ENCODE measurements at regions not wholly inside any gene's neighbourhood (a gene's known extent, or its start where the extent isn't known, plus 50 kb on each side); places are given as distances from the start of the nearest gene placed in this dataset.

GRCh38 chr2:82109418-82109817 lies 1804.9 kb upstream of the LRRTM1 start:
- no peak for DNase-seq
- TF ChIP-seq CTCF (IDR thresholded peaks at IDR 0.05; ENCODE audit: borderline replicate concordance, extremely low read depth, low read length, poor library complexity, severe bottlenecking), result no peak
- TF ChIP-seq EZH2 (IDR thresholded peaks at IDR 0.05; ENCODE audit: borderline replicate concordance, low read depth, low read length, severe bottlenecking), result no peak

DNA sequence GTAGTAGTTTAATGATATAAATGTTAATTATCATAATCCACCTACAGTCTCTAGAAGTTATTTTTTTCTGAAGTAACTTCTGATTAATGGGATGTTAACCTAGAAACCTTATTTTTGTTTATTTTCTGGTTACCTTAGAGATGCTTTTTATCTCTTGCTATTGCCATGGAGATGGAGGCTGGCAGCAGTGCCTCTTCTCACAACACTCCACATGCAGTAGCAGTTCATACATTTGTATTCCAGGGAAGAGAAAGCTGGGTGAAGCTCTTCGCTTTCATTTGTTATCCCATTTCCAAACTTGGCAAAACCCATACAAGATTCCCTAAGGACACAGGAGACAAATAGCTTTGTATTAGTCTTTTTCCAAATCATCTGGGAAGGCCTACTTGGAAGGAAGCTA lies 1794.1 kb upstream of the LRRTM1 start:
- DNase-seq, result no peak
- no peak for TF ChIP-seq CTCF (IDR thresholded peaks at IDR 0.05; ENCODE audit: borderline replicate concordance, extremely low read depth, low read length, poor library complexity, severe bottlenecking)
- no peak for TF ChIP-seq EZH2 (IDR thresholded peaks at IDR 0.05; ENCODE audit: borderline replicate concordance, low read depth, low read length, severe bottlenecking)

More at GRCh38 chr2:82109418-82109817, 1804.9 kb upstream of the LRRTM1 start:
- no peak overlapping the region for H3K4me3 ChIP-seq (ENCODE audit: low read depth in 1 of 2, low read length in 2 of 2)
- no peaks in the 10 kb centered on the region for H3K36me3 ChIP-seq (ENCODE audit: insufficient read depth, low read length)
- H3K4me2 ChIP-seq (ENCODE audit: insufficient read depth, low read length), result no peak overlapping the region
- ATAC-seq (ENCODE audit: insufficient read depth, low read depth), result no peak
- no peak overlapping the region for H3K27ac ChIP-seq (ENCODE audit: low read length)
- no peaks in the 10 kb centered on the region for H4K20me1 ChIP-seq (ENCODE audit: insufficient read depth, low read length)
- H3K4me1 ChIP-seq (ENCODE audit: insufficient read depth, low read length), result no peaks in the 10 kb centered on the region
- no peaks in the 10 kb centered on the region for H3K9me3 ChIP-seq (ENCODE audit: insufficient read depth, low read length, severe bottlenecking)
- no peak overlapping the region for H2AFZ ChIP-seq (ENCODE audit: low read depth, low read length)
- H3K27me3 ChIP-seq (ENCODE audit: insufficient read depth, low read length, poor library complexity), result no peaks in the 10 kb centered on the region
- no peaks in the 10 kb centered on the region for H3K79me2 ChIP-seq (ENCODE audit: insufficient read depth, low read length)
- H3K9ac ChIP-seq (ENCODE audit: low read depth, low read length), result no peak overlapping the region

DNA sequence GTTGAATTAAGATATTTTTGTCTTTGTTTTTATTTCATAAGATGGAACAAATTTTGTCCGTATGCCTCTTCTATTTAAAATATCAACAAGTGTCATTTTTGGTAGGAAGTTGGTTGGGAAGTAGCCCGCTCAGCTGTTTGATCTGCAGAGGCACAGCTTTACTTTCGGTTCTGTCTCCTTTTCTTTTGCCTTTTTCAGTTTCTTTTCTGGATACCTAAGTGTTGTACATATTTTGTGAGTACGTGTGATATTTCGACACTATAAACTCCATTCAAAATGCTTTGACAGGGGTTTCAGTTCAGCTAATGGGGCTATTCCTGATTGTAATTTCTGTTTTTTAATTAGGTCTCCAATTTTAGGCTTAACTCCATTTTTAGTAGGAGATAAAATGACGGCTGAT lies 1785.0 kb upstream of the LRRTM1 start:
- Histone ChIP-seq H3K9ac (ENCODE audit: low read depth, low read length) (no peak overlapping the region), H3K4me3 (ENCODE audit: low read depth in 1 of 2, low read length in 2 of 2) (no peak overlapping the region), H4K20me1 (ENCODE audit: insufficient read depth, low read length) (no peaks in the 10 kb centered on the region), H3K4me2 (ENCODE audit: insufficient read depth, low read length) (no peak overlapping the region), H3K9me3 (ENCODE audit: insufficient read depth, low read length, severe bottlenecking) (no peaks in the 10 kb centered on the region), H3K79me2 (ENCODE audit: insufficient read depth, low read length) (no peaks in the 10 kb centered on the region), H3K27ac (ENCODE audit: low read length) (no peak overlapping the region), H3K27me3 (ENCODE audit: insufficient read depth, low read length, poor library complexity) (no peaks in the 10 kb centered on the region), H2AFZ (ENCODE audit: low read depth, low read length) (no peak overlapping the region), H3K4me1 (ENCODE audit: insufficient read depth, low read length) (no peaks in the 10 kb centered on the region), H3K36me3 (ENCODE audit: insufficient read depth, low read length) (no peaks in the 10 kb centered on the region)
- DNase-seq, result no peak
- no peak for ATAC-seq (ENCODE audit: insufficient read depth, low read depth)
- TF ChIP-seq EZH2 (IDR thresholded peaks at IDR 0.05; ENCODE audit: borderline replicate concordance, low read depth, low read length, severe bottlenecking) (no peak), CTCF (IDR thresholded peaks at IDR 0.05; ENCODE audit: borderline replicate concordance, extremely low read depth, low read length, poor library complexity, severe bottlenecking) (no peak)

More for the DNA sequence above, 1794.1 kb upstream of the LRRTM1 start:
- no peak overlapping the region for H3K9ac ChIP-seq (ENCODE audit: low read depth, low read length)
- H3K27me3 ChIP-seq (ENCODE audit: insufficient read depth, low read length, poor library complexity), result no peaks in the 10 kb centered on the region
- no peak overlapping the region for H2AFZ ChIP-seq (ENCODE audit: low read depth, low read length)
- H3K4me3 ChIP-seq (ENCODE audit: low read depth in 1 of 2, low read length in 2 of 2), result no peak overlapping the region
- no peak overlapping the region for H3K4me2 ChIP-seq (ENCODE audit: insufficient read depth, low read length)
- no peaks in the 10 kb centered on the region for H3K9me3 ChIP-seq (ENCODE audit: insufficient read depth, low read length, severe bottlenecking)
- ATAC-seq (ENCODE audit: insufficient read depth, low read depth), result no peak
- H3K27ac ChIP-seq (ENCODE audit: low read length), result no peak overlapping the region
- H3K79me2 ChIP-seq (ENCODE audit: insufficient read depth, low read length), result no peaks in the 10 kb centered on the region
- no peaks in the 10 kb centered on the region for H3K4me1 ChIP-seq (ENCODE audit: insufficient read depth, low read length)
- H4K20me1 ChIP-seq (ENCODE audit: insufficient read depth, low read length), result no peaks in the 10 kb centered on the region
- H3K36me3 ChIP-seq (ENCODE audit: insufficient read depth, low read length), result no peaks in the 10 kb centered on the region
